Heart left ventricle (tissue), 13 donors: ENCODE measurements at regions not wholly inside any gene's neighbourhood (a gene's known extent, or its start where the extent isn't known, plus 50 kb on each side); places are given as distances from the start of the nearest gene placed in this dataset.

Experiments used
- POLR2A ChIP-seq, 2 donors: fragments of 450-650 bp; IDR thresholded peaks; one replicate each; pipeline ENCODE4 v1.6.1; 2017; ENCODE audit warnings: antibody characterized with exemption in 2 of 2, mild to moderate bottlenecking in 2 of 2, moderate library complexity in 2 of 2
- TF ChIP-seq, protein P1 (sequence below), 12 donors: fragments of 200-600 bp; sonication (generic) in 4 of 12; IDR thresholded peaks; one replicate each; pipeline versions ENCODE4 v1.5.0 to v1.8.0; 2018 to 2022; ENCODE audit warnings: antibody characterized with exemption in 12 of 12, mild to moderate bottlenecking in 5 of 12
- donor health status: ischemic (EF 13 %, LVEDD 7.1; RV severe dilation, severe dysfunction).
- donor health status: DM: no; HTN: yes; CAD: no.
- donor health status: DM: no; HTN: no; CAD: no.
- donor health status: ischemic (EF 25% LVEDD 6.9; RV normal size, moderate dysfunction).
- donor health status: ischemic (EF 25% LVEDD 5.7; RV mildly dilated, moderate dysfunction).
- donor health status: ischemic (EF 35%, LVEDD 5.7; RV mildly dilated, moderate dysfunction).
- donor health status: nonischemic (EF 11% LVEDD 7.7; RV severe dilation, severe dysfunction).
- donor health status: DM: yes; HTN: yes; CAD: no.
- donor health status: PGD.
- donor health status: ischemic (EF 29% LVEDD 5.4; RV normal size, mild dysfunction).
- donor health status: nonischemic (EF 23%, LVEDD 6.1; RV moderate dilation, normal function).

DNA sequence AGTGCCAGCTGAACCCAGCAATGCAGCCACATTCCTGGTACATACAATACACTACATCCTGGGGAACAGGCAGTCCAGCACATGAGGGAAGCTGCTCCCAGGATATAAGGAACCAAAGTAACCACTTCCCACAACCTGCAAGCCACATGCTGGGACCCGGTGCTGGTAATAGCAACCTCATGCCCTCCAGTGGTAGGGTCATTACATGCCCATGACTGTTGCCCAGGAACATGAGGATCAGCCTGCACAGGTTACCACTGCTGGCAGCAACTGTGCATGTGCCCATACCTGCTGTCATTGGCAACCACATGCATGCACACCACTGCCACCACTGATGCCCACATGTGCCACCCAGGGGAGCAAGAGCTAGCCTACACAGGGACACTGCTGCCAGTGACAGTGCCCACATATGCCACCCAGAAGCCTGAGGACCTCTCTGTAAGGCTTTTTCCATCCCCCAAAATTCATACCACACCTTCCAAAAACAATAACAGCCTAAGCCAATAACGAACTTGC, 1982.5 kb downstream of the ARAP2 start:
- TF ChIP-seq, protein P1, sequence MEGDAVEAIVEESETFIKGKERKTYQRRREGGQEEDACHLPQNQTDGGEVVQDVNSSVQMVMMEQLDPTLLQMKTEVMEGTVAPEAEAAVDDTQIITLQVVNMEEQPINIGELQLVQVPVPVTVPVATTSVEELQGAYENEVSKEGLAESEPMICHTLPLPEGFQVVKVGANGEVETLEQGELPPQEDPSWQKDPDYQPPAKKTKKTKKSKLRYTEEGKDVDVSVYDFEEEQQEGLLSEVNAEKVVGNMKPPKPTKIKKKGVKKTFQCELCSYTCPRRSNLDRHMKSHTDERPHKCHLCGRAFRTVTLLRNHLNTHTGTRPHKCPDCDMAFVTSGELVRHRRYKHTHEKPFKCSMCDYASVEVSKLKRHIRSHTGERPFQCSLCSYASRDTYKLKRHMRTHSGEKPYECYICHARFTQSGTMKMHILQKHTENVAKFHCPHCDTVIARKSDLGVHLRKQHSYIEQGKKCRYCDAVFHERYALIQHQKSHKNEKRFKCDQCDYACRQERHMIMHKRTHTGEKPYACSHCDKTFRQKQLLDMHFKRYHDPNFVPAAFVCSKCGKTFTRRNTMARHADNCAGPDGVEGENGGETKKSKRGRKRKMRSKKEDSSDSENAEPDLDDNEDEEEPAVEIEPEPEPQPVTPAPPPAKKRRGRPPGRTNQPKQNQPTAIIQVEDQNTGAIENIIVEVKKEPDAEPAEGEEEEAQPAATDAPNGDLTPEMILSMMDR (IDR thresholded peaks at IDR 0.05): no peak
- no peak for TF ChIP-seq POLR2A (IDR thresholded peaks at IDR 0.05)
